BLaER1 (cell line): ENCODE measurements at regions not wholly inside any gene's neighbourhood (a gene's known extent, or its start where the extent isn't known, plus 50 kb on each side); places are given as distances from the start of the nearest gene placed in this dataset.
"Not testable (repeated sequence)": the region's sequence is repeated elsewhere in the genome, so short reads cannot be mapped to it uniquely, and the experiment has no call there.

ENCODE experiments used
- H3K27ac ChIP-seq: shearing (Covaris generic); formaldehyde crosslinking; 2 replicates; pipeline ENCODE4 v1.8.1; 2022
- H3K27me3 ChIP-seq: shearing (Covaris generic); formaldehyde crosslinking; 2 replicates; pipeline ENCODE4 v1.8.1; 2022
- H3K36me3 ChIP-seq: shearing (Covaris generic); formaldehyde crosslinking; 2 replicates; pipeline ENCODE4 v1.8.1; 2022
- H3K4me1 ChIP-seq: shearing (Covaris generic); formaldehyde crosslinking; 2 replicates; pipeline ENCODE4 v1.8.1; 2022
- H3K4me2 ChIP-seq: shearing (Covaris generic); formaldehyde crosslinking; 2 replicates; pipeline ENCODE4 v1.8.1; 2022
- H3K4me3 ChIP-seq: shearing (Covaris generic); formaldehyde crosslinking; 2 replicates; pipeline ENCODE4 v1.8.1; 2022
- H3K9ac ChIP-seq: shearing (Covaris generic); formaldehyde crosslinking; 2 replicates; pipeline ENCODE4 v1.8.1; 2022
- H3K9me3 ChIP-seq: shearing (Covaris generic); formaldehyde crosslinking; 2 replicates; pipeline ENCODE4 v1.8.1; 2022
- H4K20me1 ChIP-seq: shearing (Covaris generic); formaldehyde crosslinking; 2 replicates; pipeline ENCODE4 v1.8.1; 2022
- Cebpa-rat ChIP-seq: shearing (Covaris generic); IDR thresholded peaks from 2 replicates; pipeline ENCODE4 v1.8.1; 2022

- TF ChIP-seq Cebpa-rat: no peak
Measured at GRCh38 chr6:77286541-77286940, 176.8 kb downstream of the HTR1B start.

GRCh38 chr6:77273929-77274328 is 189.4 kb downstream of the HTR1B start:
- Histone ChIP-seq H4K20me1 (no peaks in the 10 kb centered on the region), H3K4me2 (no peak overlapping the region), H3K4me3 (no peak overlapping the region), H3K36me3 (no peaks in the 10 kb centered on the region), H3K27ac (no peak overlapping the region), H3K4me1 (no peaks in the 10 kb centered on the region), H3K9me3 (peaks cover 28% of the 10 kb centered on the region), H3K27me3 (no peaks in the 10 kb centered on the region), H3K9ac (no peak overlapping the region)
- no peak for TF ChIP-seq Cebpa-rat

More at GRCh38 chr6:77286541-77286940, 176.8 kb downstream of the HTR1B start:
- no peak overlapping the region for H3K27ac ChIP-seq
- no peaks in the 10 kb centered on the region for H3K36me3 ChIP-seq
- H4K20me1 ChIP-seq: no peaks in the 10 kb centered on the region
- no peak overlapping the region for H3K4me2 ChIP-seq
- H3K27me3 ChIP-seq: no peaks in the 10 kb centered on the region
- no peak overlapping the region for H3K9ac ChIP-seq
- H3K9me3 ChIP-seq: no peaks in the 10 kb centered on the region
- H3K4me3 ChIP-seq: no peak overlapping the region
- no peaks in the 10 kb centered on the region for H3K4me1 ChIP-seq

GRCh38 chr6:77264970-77265369 is 198.3 kb downstream of the HTR1B start:
- H3K36me3 ChIP-seq: no peaks in the 10 kb centered on the region

GRCh38 chr6:77263003-77263402 is 200.3 kb downstream of the HTR1B start:
- no peak overlapping the region for H3K4me2 ChIP-seq
- no peaks in the 10 kb centered on the region for H3K27me3 ChIP-seq
- H3K9ac ChIP-seq: no peak overlapping the region
- H3K4me1 ChIP-seq: no peaks in the 10 kb centered on the region
- H3K27ac ChIP-seq: no peak overlapping the region
- H4K20me1 ChIP-seq: no peaks in the 10 kb centered on the region
- no peak overlapping the region for H3K4me3 ChIP-seq
- H3K9me3 ChIP-seq: no peaks in the 10 kb centered on the region
- no peak for TF ChIP-seq Cebpa-rat
- no peaks in the 10 kb centered on the region for H3K36me3 ChIP-seq

More at GRCh38 chr6:77264970-77265369, 198.3 kb downstream of the HTR1B start:
- no peak for TF ChIP-seq Cebpa-rat
- Histone ChIP-seq H4K20me1 (no peaks in the 10 kb centered on the region), H3K27me3 (no peaks in the 10 kb centered on the region), H3K4me3 (no peak overlapping the region), H3K9ac (no peak overlapping the region), H3K4me1 (no peaks in the 10 kb centered on the region), H3K27ac (no peak overlapping the region), H3K4me2 (no peak overlapping the region), H3K9me3 (no peaks in the 10 kb centered on the region)

GRCh38 chr6:77251801-77252200 is 211.5 kb downstream of the HTR1B start:
- not testable (repeated sequence) for H3K9ac ChIP-seq, H3K36me3 ChIP-seq, H4K20me1 ChIP-seq, H3K4me3 ChIP-seq, H3K27ac ChIP-seq, H3K4me1 ChIP-seq, H3K4me2 ChIP-seq, H3K27me3 ChIP-seq
- H3K9me3 ChIP-seq: peaks cover 15% of the 10 kb centered on the region

GRCh38 chr6:77249560-77249959 is 213.7 kb downstream of the HTR1B start:
- no peak for TF ChIP-seq Cebpa-rat
- Histone ChIP-seq H3K36me3 (no peaks in the 10 kb centered on the region), H3K27me3 (no peaks in the 10 kb centered on the region), H3K9me3 (peaks cover 15% of the 10 kb centered on the region), H3K27ac (no peak overlapping the region), H3K4me1 (peaks cover 15% of the 10 kb centered on the region), H3K9ac (no peak overlapping the region), H3K4me2 (no peak overlapping the region), H3K4me3 (no peak overlapping the region), H4K20me1 (no peaks in the 10 kb centered on the region)

GRCh38 chr6:77245026-77245425 is 218.3 kb downstream of the HTR1B start:
- TF ChIP-seq Cebpa-rat: no peak
- Histone ChIP-seq H4K20me1 (no peaks in the 10 kb centered on the region), H3K36me3 (no peaks in the 10 kb centered on the region)

GRCh38 chr6:77231438-77232305 is 231.6 kb downstream of the HTR1B start:
- H3K9me3 ChIP-seq: no peaks in the 10 kb centered on the region
- no peaks in the 10 kb centered on the region for H4K20me1 ChIP-seq
- TF ChIP-seq Cebpa-rat: no peak
- H3K4me1 ChIP-seq: no peaks in the 10 kb centered on the region
- no peaks in the 10 kb centered on the region for H3K27me3 ChIP-seq
- H3K36me3 ChIP-seq: no peaks in the 10 kb centered on the region
- H3K9ac ChIP-seq: no peak overlapping the region
- no peak overlapping the region for H3K27ac ChIP-seq
- no peak overlapping the region for H3K4me3 ChIP-seq
- H3K4me2 ChIP-seq: no peak overlapping the region

More at GRCh38 chr6:77245026-77245425, 218.3 kb downstream of the HTR1B start:
- Histone ChIP-seq H3K27me3 (no peaks in the 10 kb centered on the region), H3K9ac (no peak overlapping the region), H3K9me3 (no peaks in the 10 kb centered on the region), H3K4me3 (no peak overlapping the region), H3K4me1 (peaks cover 19% of the 10 kb centered on the region), H3K27ac (no peak overlapping the region), H3K4me2 (peak overlapping the region; percentile 57)

GRCh38 chr6:77228279-77228678 is 235.0 kb downstream of the HTR1B start:
- TF ChIP-seq Cebpa-rat: no peak
- Histone ChIP-seq H3K36me3 (no peaks in the 10 kb centered on the region), H3K4me3 (no peak overlapping the region), H3K27ac (no peak overlapping the region), H3K9me3 (no peaks in the 10 kb centered on the region), H3K4me2 (no peak overlapping the region), H3K9ac (no peak overlapping the region), H4K20me1 (no peaks in the 10 kb centered on the region), H3K4me1 (no peaks in the 10 kb centered on the region), H3K27me3 (no peaks in the 10 kb centered on the region)

- Histone ChIP-seq H3K4me1 (no peaks in the 10 kb centered on the region), H3K9me3 (peaks cover 9% of the 10 kb centered on the region), H3K27me3 (no peaks in the 10 kb centered on the region), H4K20me1 (no peaks in the 10 kb centered on the region), H3K36me3 (no peaks in the 10 kb centered on the region), H3K9ac (no peak overlapping the region), H3K4me2 (no peak overlapping the region), H3K27ac (no peak overlapping the region), H3K4me3 (no peak overlapping the region)
- TF ChIP-seq Cebpa-rat: no peak
Measured at GRCh38 chr6:77217896-77218295, 245.4 kb downstream of the HTR1B start.
